Frontal cortex (tissue), 3 donors: ENCODE measurements at regions not wholly inside any gene's neighbourhood (a gene's known extent, or its start where the extent isn't known, plus 50 kb on each side); places are given as distances from the start of the nearest gene placed in this dataset.

Source experiments
- DNase-seq, 2 donors: peaks; one replicate each; pipeline ENCODE4 v3.0.0; 2012; ENCODE audit warnings: low spot score in 2 of 2
- FAIRE-seq: peaks from 2 replicates; lab custom pipeline; 2012; peaks lifted over from hg19 to GRCh38; lab: Jason Lieb, UNC
- donor health status: control.
- donor health status: control.
- donor health status: control.

- FAIRE-seq (no peak), DNase-seq (no peak)
Observed at GRCh38 chr6:40973304-40973703, 65.7 kb downstream of the UNC5CL start.

GRCh38 chr6:40972814-40973213, 66.2 kb downstream of the UNC5CL start:
- no peak for DNase-seq
- no peak for FAIRE-seq

- no peak for FAIRE-seq
- DNase-seq, result no peak
Observed at GRCh38 chr6:40972190-40972589, 66.8 kb downstream of the UNC5CL start.

GRCh38 chr6:40968620-40969164, 70.3 kb downstream of the UNC5CL start:
- no peak for FAIRE-seq
- no peak for DNase-seq

- no peak for DNase-seq
Observed at GRCh38 chr6:40966860-40967259, 72.2 kb downstream of the UNC5CL start.

GRCh38 chr6:40965046-40965445, 74.0 kb downstream of the UNC5CL start:
- DNase-seq, result no peak
- FAIRE-seq, result no peak

More at GRCh38 chr6:40966860-40967259, 72.2 kb downstream of the UNC5CL start:
- no peak for FAIRE-seq

- FAIRE-seq, result no peak
- DNase-seq, result no peak
Observed at GRCh38 chr6:40963019-40963418, 76.0 kb downstream of the UNC5CL start.

GRCh38 chr6:40962241-40962640, 76.8 kb downstream of the UNC5CL start:
- no peak for DNase-seq
- FAIRE-seq, result no peak

GRCh38 chr6:40961831-40962230, 77.2 kb downstream of the UNC5CL start:
- DNase-seq, result no peak
- FAIRE-seq, result no peak

- FAIRE-seq, result no peak
- no peak for DNase-seq
Observed at GRCh38 chr6:40960742-40961430, 78.1 kb downstream of the UNC5CL start.

GRCh38 chr6:40959781-40960327, 79.2 kb downstream of the UNC5CL start:
- no peak for FAIRE-seq
- no peak for DNase-seq

- DNase-seq (no peak), FAIRE-seq (no peak)
Observed at GRCh38 chr6:40958738-40959137, 80.3 kb downstream of the UNC5CL start.

GRCh38 chr6:40957616-40958492, 81.2 kb downstream of the UNC5CL start:
- no peak for DNase-seq
- no peak for FAIRE-seq

GRCh38 chr6:40956936-40957335, 82.1 kb downstream of the UNC5CL start:
- FAIRE-seq, result no peak
- DNase-seq, result no peak

- DNase-seq (no peak), FAIRE-seq (no peak)
Observed at GRCh38 chr6:40955178-40955545, 83.9 kb downstream of the UNC5CL start.

- DNase-seq (no peak), FAIRE-seq (no peak)
Observed at GRCh38 chr6:40954446-40955177, 84.4 kb downstream of the UNC5CL start.

- DNase-seq (no peak), FAIRE-seq (no peak)
Observed at GRCh38 chr6:40953486-40953885, 85.5 kb downstream of the UNC5CL start.

GRCh38 chr6:40950986-40951698, 87.9 kb downstream of the UNC5CL start:
- DNase-seq (no peak), FAIRE-seq (no peak)

- FAIRE-seq (no peak), DNase-seq (no peak)
Observed at GRCh38 chr6:40948570-40948969, 90.5 kb downstream of the UNC5CL start.
